Endothelial cell of umbilical vein (primary cell): ENCODE measurements at regions not wholly inside any gene's neighbourhood (a gene's known extent, or its start where the extent isn't known, plus 50 kb on each side); places are given as distances from the start of the nearest gene placed in this dataset.

Experiments used
- CTCF ChIP-seq, 2 donors: IDR thresholded peaks; 1 replicate in 1 of 2; 2 replicates in 1 of 2; pipeline ENCODE4 v1.5.1; 2011; ENCODE audit warnings: low read length in 2 of 2, mild to moderate bottlenecking in 2 of 2, moderate library complexity in 2 of 2, control low read depth in 1 of 2, inconsistent platforms in 1 of 2, low read depth in 1 of 2; ENCODE audit not compliant: insufficient read depth in 1 of 2; ENCODE audit errors: extremely low read depth in 1 of 2
- POLR2A ChIP-seq: IDR thresholded peaks from 2 replicates; pipeline ENCODE4 v1.6.1; 2012; ENCODE audit warnings: low read depth, mild to moderate bottlenecking, control low read depth, low read length

GRCh38 chr11:134844838-134845237, 432.8 kb upstream of the B3GAT1 start:
- TF ChIP-seq CTCF (IDR thresholded peaks at IDR 0.05; ENCODE audit: extremely low read depth in 1 of 2, insufficient read depth in 1 of 2, low read depth in 1 of 2, low read length in 2 of 2) (no peak), POLR2A (no peak)
